GM21526 (cell line): ENCODE measurements at regions not wholly inside any gene's neighbourhood (a gene's known extent, or its start where the extent isn't known, plus 50 kb on each side); places are given as distances from the start of the nearest gene placed in this dataset.

Source experiments
- ATAC-seq: cut with Tn5 transposase; IDR thresholded peaks from one replicate; pipeline ENCODE4 v1.9.1; 2021; ENCODE audit warnings: moderate library complexity; ENCODE audit not compliant: unreplicated experiment, low FRiP score

DNA sequence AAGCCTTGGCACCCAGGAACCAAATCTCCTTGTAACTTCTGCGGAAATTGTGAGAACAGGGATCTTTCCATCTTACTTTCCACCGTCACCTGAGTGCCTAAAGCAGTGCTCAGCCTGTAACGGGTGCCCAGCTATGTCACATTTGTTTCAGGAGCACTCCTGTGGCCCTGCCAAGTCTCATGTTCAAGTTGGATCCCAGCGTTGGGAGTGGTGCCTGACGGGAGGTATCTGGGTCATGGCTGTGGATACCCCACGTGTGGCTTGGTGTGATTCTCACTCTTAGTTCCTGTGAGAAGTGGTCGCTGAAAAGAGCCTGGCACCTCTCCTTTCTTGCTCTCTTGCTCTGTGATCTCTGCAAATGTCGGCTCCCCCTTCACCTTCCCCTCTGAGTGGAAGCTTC is 114.9 kb downstream of the UQCRFS1 start:
- no peak for ATAC-seq

DNA sequence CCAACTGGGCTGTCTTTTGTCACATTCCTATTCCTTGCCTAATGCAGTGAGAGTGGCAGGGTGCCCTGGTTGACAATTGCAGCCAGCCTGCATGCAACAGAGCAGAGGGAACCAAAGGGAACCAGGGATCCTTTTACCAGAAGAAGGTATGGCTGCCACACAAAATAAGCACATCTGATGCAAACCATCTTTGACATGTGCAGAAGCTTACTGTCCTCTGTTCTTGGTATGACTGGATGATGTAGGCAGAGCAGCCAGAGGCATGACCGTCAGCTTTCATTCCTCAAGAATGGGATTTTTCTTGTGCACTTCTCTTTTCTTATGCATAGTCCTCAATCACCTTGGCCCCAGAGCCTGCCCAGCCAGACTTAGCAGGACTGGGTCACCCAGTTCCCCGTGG is 116.1 kb downstream of the UQCRFS1 start:
- no peak for ATAC-seq

GRCh38 chr19:29093553-29093908 is 119.4 kb downstream of the UQCRFS1 start:
- ATAC-seq = no peak

GRCh38 chr19:29092712-29093552 is 120.0 kb downstream of the UQCRFS1 start:
- ATAC-seq = no peak

GRCh38 chr19:29090783-29091526 is 122.0 kb downstream of the UQCRFS1 start:
- ATAC-seq = no peak

DNA sequence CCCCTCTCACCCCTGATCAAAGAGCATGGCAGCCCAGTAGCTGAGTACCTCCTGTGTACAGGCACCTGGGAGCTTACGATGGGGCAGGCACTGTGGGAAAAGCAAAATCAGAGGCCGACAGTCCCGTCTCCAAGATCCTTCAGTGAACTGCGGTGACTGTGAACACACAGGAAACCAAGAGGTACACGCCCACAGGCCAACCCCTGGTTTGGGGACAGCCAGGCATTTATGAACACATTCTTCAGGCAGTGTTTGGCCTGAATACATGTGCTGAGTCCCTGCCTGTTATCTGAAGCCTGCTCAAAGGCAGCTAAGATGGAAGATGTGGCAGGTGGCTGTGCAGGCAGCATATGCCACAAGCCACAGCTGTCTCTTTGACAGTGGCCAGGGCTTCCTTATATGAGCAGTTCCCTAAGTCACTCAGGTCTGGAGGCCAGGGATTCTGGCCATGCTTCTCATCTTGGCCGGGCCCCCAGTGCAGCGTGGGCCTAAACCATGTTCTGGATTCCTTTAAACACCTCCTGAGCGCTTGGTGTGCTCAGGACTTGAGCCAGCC is 123.6 kb downstream of the UQCRFS1 start:
- no peak for ATAC-seq

DNA sequence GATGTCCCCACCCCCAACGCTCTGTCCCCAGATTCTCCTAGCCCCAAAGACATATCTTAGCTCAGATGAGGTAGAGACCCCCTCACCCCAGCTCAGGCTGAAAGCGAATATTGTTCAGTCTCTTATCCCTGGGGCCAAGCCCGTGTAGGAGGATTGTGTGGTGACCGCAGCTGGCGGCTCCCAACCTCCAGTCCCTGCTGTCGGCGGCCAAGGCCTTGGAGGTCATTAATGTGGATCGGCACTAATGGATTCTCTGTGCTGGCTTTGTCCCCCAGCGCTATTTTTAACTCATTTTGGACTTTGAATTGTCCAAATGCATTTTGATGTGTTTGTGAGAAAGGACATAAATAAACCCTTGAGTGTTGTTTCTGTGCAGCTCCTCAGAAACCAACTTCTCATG is 124.2 kb downstream of the UQCRFS1 start:
- no peak for ATAC-seq

GRCh38 chr19:29086646-29087045 is 126.3 kb downstream of the UQCRFS1 start:
- ATAC-seq = no peak

GRCh38 chr19:29086182-29086581 is 126.8 kb downstream of the UQCRFS1 start:
- ATAC-seq = no peak

GRCh38 chr19:29085630-29086029 is 127.3 kb downstream of the UQCRFS1 start:
- ATAC-seq = no peak

- ATAC-seq = no peak
Observed at GRCh38 chr19:29085206-29085605, 127.7 kb downstream of the UQCRFS1 start.

GRCh38 chr19:29084266-29084665 is 128.7 kb downstream of the UQCRFS1 start:
- no peak for ATAC-seq

DNA sequence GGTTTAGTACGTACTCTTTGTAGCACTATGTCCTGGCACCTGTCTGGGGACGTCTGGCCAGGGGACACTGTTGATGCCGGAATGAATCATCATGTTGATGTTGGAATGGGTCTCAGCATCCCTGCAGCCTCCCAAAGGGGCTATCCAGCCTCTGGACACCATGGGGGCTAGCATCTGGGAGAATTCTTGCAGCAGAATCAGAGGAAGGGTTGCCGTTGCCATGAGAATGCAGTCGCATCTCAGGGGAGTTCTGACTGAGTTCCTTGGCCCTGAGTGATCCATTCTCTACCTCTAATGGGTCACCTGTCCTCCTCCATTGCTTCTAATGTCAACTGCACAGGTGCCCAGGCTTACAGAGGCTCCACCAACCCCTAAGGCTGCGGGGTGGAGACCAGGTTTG is 129.1 kb downstream of the UQCRFS1 start:
- no peak for ATAC-seq

GRCh38 chr19:29079356-29080032 is 133.5 kb downstream of the UQCRFS1 start:
- ATAC-seq = no peak

- no peak for ATAC-seq
Observed at GRCh38 chr19:29076963-29077362, 136.0 kb downstream of the UQCRFS1 start.

DNA sequence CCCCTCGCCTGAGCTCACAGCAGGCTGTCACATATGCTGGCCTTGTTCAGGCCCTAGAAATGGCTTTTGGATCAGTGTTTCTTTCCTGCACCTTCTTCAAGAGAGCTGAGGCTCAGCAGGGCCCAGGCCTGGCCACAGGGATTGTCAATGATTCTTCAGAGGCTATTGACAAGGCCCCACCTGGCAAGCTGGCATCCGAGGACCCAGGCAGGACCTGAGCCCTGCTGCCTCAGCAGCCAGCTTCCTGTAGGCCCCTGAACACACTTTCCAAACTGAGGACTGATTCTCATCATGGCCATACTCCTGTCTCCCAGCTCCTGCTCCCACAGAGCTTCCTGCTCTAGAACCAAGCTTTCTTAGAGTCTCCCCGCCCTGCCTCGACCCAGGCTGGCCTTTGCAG is 136.8 kb downstream of the UQCRFS1 start:
- ATAC-seq = no peak

- ATAC-seq = no peak
Observed at GRCh38 chr19:29075149-29075548, 137.8 kb downstream of the UQCRFS1 start.

GRCh38 chr19:29074579-29074978 is 138.4 kb downstream of the UQCRFS1 start:
- no peak for ATAC-seq

GRCh38 chr19:29067831-29068230 is 145.1 kb downstream of the UQCRFS1 start:
- ATAC-seq = no peak

GRCh38 chr19:29062475-29063435 is 150.2 kb downstream of the UQCRFS1 start:
- ATAC-seq = no peak
